IMR-90 (cell line): ENCODE measurements at regions not wholly inside any gene's neighbourhood (a gene's known extent, or its start where the extent isn't known, plus 50 kb on each side); places are given as distances from the start of the nearest gene placed in this dataset.
"Not testable (repeated sequence)": the region's sequence is repeated elsewhere in the genome, so short reads cannot be mapped to it uniquely, and the experiment has no call there.

ENCODE experiments used
- ATAC-seq: fragments of 200-7000 bp; cut with Tn5 transposase; 2 replicates; pipeline ENCODE4 v1.9.1; 2020; ENCODE audit warnings: low read depth, mild to moderate bottlenecking, moderate library complexity
- BruUV-seq: library from RNA; stranded (reverse); fragments of 400-500 nt; replicated peaks from 2 replicates; lab custom pipeline; 2021; lab: Mats Ljungman, UMichigan
- CTCF ChIA-PET: fragments of 300-600 bp; formaldehyde crosslinking; extraction: SDS; loops from one replicate; lab custom pipeline; 2021; ENCODE audit warnings: antibody characterized with exemption; lab: Yijun Ruan, JAX
- POLR2A ChIA-PET: fragments of 300-600 bp; sonication (Branson Sonifier 250); formaldehyde crosslinking; loops from one replicate; lab custom pipeline; 2022; ENCODE audit warnings: antibody characterized with exemption; ENCODE audit not compliant: unreplicated experiment; lab: Charles Lee
- DNase-seq: peaks from one replicate; pipeline ENCODE4 v3.0.0; 2013
- H2AFZ ChIP-seq: replicated peaks from 2 replicates; pipeline ENCODE3; 2013; ENCODE audit warnings: low read length, mild to moderate bottlenecking; ENCODE audit not compliant: poor library complexity
- H2AK5ac ChIP-seq: 2 replicates; pipeline ENCODE4 v1.6.1; 2013; ENCODE audit warnings: low read depth, low read length, inconsistent platforms
- H2AK9ac ChIP-seq: replicated peaks from 2 replicates; pipeline ENCODE3; 2013; ENCODE audit warnings: mild to moderate bottlenecking, low read depth, low read length, moderate library complexity; ENCODE audit not compliant: poor library complexity
- H2BK120ac ChIP-seq: 2 replicates; pipeline ENCODE4 v1.6.1; 2013; ENCODE audit warnings: low read depth, low read length, inconsistent platforms
- H2BK15ac ChIP-seq: 3 replicates; pipeline ENCODE4 v1.6.1; 2013; ENCODE audit warnings: low read depth, low read length, inconsistent platforms
- H2BK20ac ChIP-seq: 2 replicates; pipeline ENCODE4 v1.6.1; 2013; ENCODE audit warnings: low read depth, mild to moderate bottlenecking, inconsistent platforms, low read length, moderate library complexity
- H2BK5ac ChIP-seq: 2 replicates; pipeline ENCODE4 v1.6.1; 2013; ENCODE audit warnings: mild to moderate bottlenecking, low read depth, low read length, inconsistent platforms; ENCODE audit not compliant: poor library complexity, severe bottlenecking
- H3K14ac ChIP-seq: replicated peaks from 2 replicates; pipeline ENCODE4 v1.6.1; 2013; ENCODE audit warnings: low read depth, low read length, inconsistent platforms
- H3K18ac ChIP-seq: 2 replicates; pipeline ENCODE4 v1.6.1; 2013; ENCODE audit warnings: low read depth, low read length, control low read depth
- H3K23ac ChIP-seq: 2 replicates; pipeline ENCODE4 v1.6.1; 2013; ENCODE audit warnings: low read depth, low read length, inconsistent platforms
- H3K27ac ChIP-seq: 2 replicates; pipeline ENCODE4 v1.5.1; 2013; ENCODE audit warnings: mild to moderate bottlenecking, control low read depth, low read length; ENCODE audit not compliant: insufficient read depth
- H3K27me3 ChIP-seq: 2 replicates; pipeline ENCODE4 v1.6.1; 2013; ENCODE audit warnings: low read length; ENCODE audit not compliant: control insufficient read depth, insufficient read depth
- H3K36me3 ChIP-seq: 2 replicates; pipeline ENCODE4 v1.6.1; 2013; ENCODE audit warnings: low read length, mixed read lengths; ENCODE audit not compliant: control insufficient read depth, insufficient read depth
- H3K4ac ChIP-seq: 2 replicates; pipeline ENCODE4 v1.6.1; 2013; ENCODE audit warnings: low read depth, low read length, inconsistent platforms
- H3K4me1 ChIP-seq: 2 replicates; pipeline ENCODE4 v1.6.1; 2013; ENCODE audit warnings: low read length, mixed read lengths; ENCODE audit not compliant: control insufficient read depth, insufficient read depth
- H3K4me2 ChIP-seq: 2 replicates; pipeline ENCODE4 v1.6.1; 2013; ENCODE audit warnings: low read depth, mild to moderate bottlenecking, control low read depth, low read length, moderate library complexity
- H3K4me3 ChIP-seq: 2 replicates; pipeline ENCODE4 v1.5.1; 2013; ENCODE audit warnings: low read depth, mild to moderate bottlenecking, control low read depth, low read length, moderate library complexity; ENCODE audit not compliant: insufficient read depth
- H3K56ac ChIP-seq: 2 replicates; pipeline ENCODE4 v1.6.1; 2013; ENCODE audit warnings: low read length, inconsistent platforms; ENCODE audit not compliant: insufficient read depth; ENCODE audit errors: extremely low read depth
- H3K79me1 ChIP-seq, 2 experiments: 2 replicates each; pipeline ENCODE4 v1.6.1; 2013; ENCODE audit warnings: low read length in 2 of 2, inconsistent platforms in 1 of 2, low read depth in 1 of 2
- H3K9ac ChIP-seq: 2 replicates; pipeline ENCODE4 v1.6.1; 2013; ENCODE audit warnings: low read depth, low read length, control low read depth
- H3K9me1 ChIP-seq: 2 replicates; pipeline ENCODE4 v1.6.1; 2013; ENCODE audit warnings: low read length, inconsistent platforms; ENCODE audit not compliant: insufficient read depth
- H3K9me3 ChIP-seq: 2 replicates; pipeline ENCODE4 v1.6.1; 2013; ENCODE audit warnings: low read length; ENCODE audit not compliant: control insufficient read depth, insufficient read depth
- H4K20me1 ChIP-seq: 2 replicates; pipeline ENCODE4 v1.6.1; 2013; ENCODE audit warnings: low read length, inconsistent platforms; ENCODE audit not compliant: insufficient read depth
- H4K5ac ChIP-seq: 2 replicates; pipeline ENCODE4 v1.6.1; 2013; ENCODE audit warnings: mild to moderate bottlenecking, low read depth, low read length, control low read depth
- H4K8ac ChIP-seq, 2 experiments: 2 replicates each; pipeline ENCODE4 v1.6.1; 2013; ENCODE audit warnings: low read depth in 2 of 2, low read length in 2 of 2, control low read depth in 1 of 2, inconsistent platforms in 1 of 2
- H4K91ac ChIP-seq: 2 replicates; pipeline ENCODE4 v1.6.1; 2013; ENCODE audit warnings: low read depth, low read length, inconsistent platforms; ENCODE audit not compliant: insufficient read depth
- CHD1 ChIP-seq: IDR thresholded peaks from 2 replicates; pipeline ENCODE4 v1.6.1; 2012; ENCODE audit warnings: low read depth, low read length, improper control_type of control experiment
- CTCF ChIP-seq: conservative IDR thresholded peaks from 2 replicates; pipeline ENCODE4 v1.5.1; 2012; ENCODE audit warnings: mild to moderate bottlenecking, low read depth, low read length, improper control_type of control experiment
- MAFK ChIP-seq: IDR thresholded peaks from 2 replicates; pipeline ENCODE4 v1.6.1; 2012; ENCODE audit warnings: low read depth, low read length, improper control_type of control experiment
- POLR2A ChIP-seq: IDR thresholded peaks from 2 replicates; pipeline ENCODE4 v1.6.1; 2012; ENCODE audit warnings: mild to moderate bottlenecking, low read depth, low read length
- RAD21 ChIP-seq: IDR thresholded peaks from 2 replicates; pipeline ENCODE4 v1.6.1; 2012; ENCODE audit warnings: low read length, improper control_type of control experiment
- SMC3 ChIP-seq: fragments of 150-350 bp; IDR thresholded peaks from 2 replicates; pipeline ENCODE4 v1.6.1; 2016; ENCODE audit warnings: low read depth, mild to moderate bottlenecking, antibody characterized with exemption, low read length, moderate library complexity
- USF2 ChIP-seq: fragments of 150-350 bp; IDR thresholded peaks from 2 replicates; pipeline ENCODE4 v1.6.1; 2017; ENCODE audit warnings: mild to moderate bottlenecking, antibody characterized with exemption, low read length, low read depth
- WGBS, 2 experiments: methylation state at CpG; one replicate each; pipeline versions ENCODE4 v1.1.5 to v1.1.7; 2013; ENCODE audit warnings: missing lambda C conversion rate in 2 of 2; ENCODE audit not compliant: insufficient read length in 1 of 2; ENCODE audit errors: extremely low coverage in 2 of 2; 5-methylcytosine and 5-hydroxymethylcytosine counted together
- dilution Hi-C: fragments of 300-500 bp; cut with HindIII; formaldehyde crosslinking; loops from one replicate; pipeline ENCODE4 v1.14.3; 2018; ENCODE audit warnings: low sequenced_read_pairs; ENCODE audit not compliant: unreplicated experiment
- in situ Hi-C: fragments of 300-500 bp; cut with MboI; formaldehyde crosslinking; loops from 3 replicates; pipeline ENCODE4 v1.14.3; 2019; ENCODE audit warnings: low sequenced_read_pairs, inconsistent platforms, mixed read lengths
- intact Hi-C: fragments of 100-400 bp; cut with micrococcal nuclease; formaldehyde crosslinking; loops from 2 replicates; pipeline ENCODE4 v1.10.0; 2022

GRCh38 chrY:12236399-12236798, 464.6 kb upstream of the USP9Y start:
- DNase-seq, result no peak
- Histone ChIP-seq H4K91ac (no peak overlapping the region), H3K4me1 (no peaks in the 10 kb centered on the region), H3K9me3 (no peaks in the 10 kb centered on the region), H3K4me3 (no peak overlapping the region), H2AK5ac (no peak overlapping the region), H3K23ac (no peak overlapping the region), H2BK15ac (no peak overlapping the region), H4K20me1 (no peaks in the 10 kb centered on the region), H2BK120ac (no peak overlapping the region), H2AFZ (no peak overlapping the region), H3K27me3 (no peaks in the 10 kb centered on the region), H3K56ac (no peak overlapping the region), H3K4ac (no peak overlapping the region), H3K79me1 (no peaks in the 10 kb centered on the region), H2BK20ac (no peak overlapping the region), H3K9ac (no peak overlapping the region), H3K4me2 (no peak overlapping the region), H3K14ac (no peak overlapping the region), H4K8ac (no peak overlapping the region), H3K18ac (no peak overlapping the region), H3K27ac (no peak overlapping the region), H2BK5ac (no peak overlapping the region), H2AK9ac (no peak overlapping the region), H3K9me1 (no peaks in the 10 kb centered on the region), H3K36me3 (no peaks in the 10 kb centered on the region), H4K5ac (no peak overlapping the region)
- dilution Hi-C loops, result no loop called here
- intact Hi-C loops, result no loop called here
- no peak for ATAC-seq
- in situ Hi-C loops, result no loop called here
- ChIA-PET CTCF (no interaction called here), POLR2A (no interaction called here)
- BruUV-seq, result no TSS peak
- no CpG with 5 or more reads among the region's 4 CpGs for WGBS, 2 experiments
- TF ChIP-seq POLR2A (no peak), CHD1 (no peak), SMC3 (no peak), MAFK (no peak), CTCF (no peak), RAD21 (no peak), USF2 (no peak)

GRCh38 chrY:12240326-12240725, 460.7 kb upstream of the USP9Y start:
- H2BK120ac ChIP-seq, H3K4me1 ChIP-seq, H3K9ac ChIP-seq, H4K20me1 ChIP-seq, H3K9me3 ChIP-seq, H4K8ac ChIP-seq, in situ Hi-C loops, H3K23ac ChIP-seq, ATAC-seq, H2AK5ac ChIP-seq, H3K27ac ChIP-seq, H3K27me3 ChIP-seq, POLR2A ChIA-PET, H3K56ac ChIP-seq, DNase-seq, H3K4me3 ChIP-seq, H2AFZ ChIP-seq, H2AK9ac ChIP-seq, H4K91ac ChIP-seq, H3K4me2 ChIP-seq, dilution Hi-C loops, H2BK5ac ChIP-seq, H2BK20ac ChIP-seq, H3K4ac ChIP-seq, BruUV-seq, H3K79me1 ChIP-seq, H3K18ac ChIP-seq, H3K9me1 ChIP-seq, H2BK15ac ChIP-seq, H3K36me3 ChIP-seq, H4K5ac ChIP-seq, CTCF ChIA-PET, H3K14ac ChIP-seq, intact Hi-C loops: not testable (repeated sequence)
- no CpG with 5 or more reads among the region's 2 CpGs for WGBS, 2 experiments
